ENCODE measurements at regions not wholly inside any gene's neighbourhood (a gene's known extent, or its start where the extent isn't known, plus 50 kb on each side); places are given as distances from the start of the nearest gene placed in this dataset.

DNA sequence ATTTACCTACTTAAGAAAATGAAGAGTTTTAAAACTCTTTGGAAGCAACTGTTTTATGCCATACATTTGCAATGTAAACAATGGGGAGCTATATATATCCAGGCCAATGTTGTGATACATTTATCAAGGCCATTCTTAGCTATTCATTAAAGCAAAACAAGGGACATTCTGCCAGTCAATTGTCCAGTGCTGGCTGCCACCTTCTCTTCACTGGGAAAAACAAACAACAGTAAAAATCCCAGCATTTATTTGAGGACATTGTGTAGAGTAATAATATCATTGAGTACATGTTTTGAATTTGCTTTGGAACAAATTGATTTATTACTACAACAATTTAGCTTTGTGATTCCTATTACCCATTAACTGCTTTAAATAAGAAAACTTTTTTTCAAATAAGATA, 1107.4 kb downstream of the DTWD2 start:
- no peak for DNase-seq

DNA sequence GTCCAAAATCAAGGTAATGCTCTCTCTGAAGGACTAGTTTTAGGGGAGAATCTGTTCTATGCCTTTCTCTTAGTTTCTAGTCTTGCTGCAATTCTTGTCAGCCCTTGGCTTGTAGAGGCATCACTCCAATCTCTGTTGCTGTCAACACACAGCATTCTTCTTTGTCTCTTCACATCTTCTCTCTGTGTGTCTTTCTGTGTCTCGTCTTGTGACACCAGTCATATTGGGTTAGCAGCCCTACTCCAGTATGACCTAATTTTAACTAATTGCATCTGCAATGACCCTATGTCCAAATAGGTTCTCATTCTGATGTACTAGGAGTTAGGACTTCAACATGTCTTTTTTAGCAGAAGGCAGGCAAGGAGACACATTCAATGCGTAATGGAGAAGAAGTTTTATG, 1110.6 kb downstream of the DTWD2 start:
- DNase-seq: no peak

DNA sequence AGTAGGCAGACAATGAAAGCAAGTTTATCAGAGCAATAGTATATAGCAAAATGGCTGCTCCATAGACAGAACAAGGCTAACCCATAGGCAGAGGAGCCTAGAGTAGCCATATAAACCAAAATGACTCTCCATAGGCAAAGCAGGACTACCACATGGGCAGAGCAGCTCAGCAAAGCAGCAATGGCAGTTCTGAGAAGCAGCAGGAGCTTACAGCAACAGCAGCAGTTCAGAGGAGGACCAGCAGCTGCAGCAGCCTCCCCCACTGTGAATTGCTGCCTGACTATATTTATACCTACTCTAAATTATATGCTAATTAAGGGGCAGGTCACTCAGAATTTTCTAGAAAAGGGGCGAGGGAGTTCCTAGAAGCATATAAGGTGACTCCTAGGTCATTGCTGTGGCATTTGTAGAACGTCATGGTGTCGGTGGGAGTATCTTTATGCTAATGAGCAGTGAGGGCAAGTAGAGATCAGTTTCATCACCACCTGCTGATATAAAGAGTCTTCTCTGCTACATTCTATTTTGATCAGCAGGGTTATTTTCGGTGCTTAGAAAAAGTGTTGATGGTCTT, 1115.5 kb downstream of the DTWD2 start:
- DNase-seq: no peak

DNA sequence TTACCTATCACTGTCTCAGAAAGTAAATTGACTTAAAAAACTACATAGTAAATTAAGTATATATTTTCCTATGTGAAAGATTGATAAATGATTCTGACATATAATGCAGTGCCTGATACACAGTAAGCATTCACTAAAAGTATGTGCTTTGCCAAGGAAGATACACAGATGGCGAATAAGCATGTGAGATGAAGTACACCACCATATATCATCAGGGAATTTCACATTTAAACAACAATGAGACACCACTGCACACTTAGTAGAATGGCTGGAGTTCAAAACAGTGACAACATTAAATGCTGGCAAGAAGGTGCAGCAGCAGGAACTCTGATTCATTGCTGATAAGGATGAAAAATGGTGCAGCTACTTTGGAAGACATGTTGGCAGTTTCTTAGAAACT, 1118.8 kb downstream of the DTWD2 start:
- DNase-seq: no peak

DNA sequence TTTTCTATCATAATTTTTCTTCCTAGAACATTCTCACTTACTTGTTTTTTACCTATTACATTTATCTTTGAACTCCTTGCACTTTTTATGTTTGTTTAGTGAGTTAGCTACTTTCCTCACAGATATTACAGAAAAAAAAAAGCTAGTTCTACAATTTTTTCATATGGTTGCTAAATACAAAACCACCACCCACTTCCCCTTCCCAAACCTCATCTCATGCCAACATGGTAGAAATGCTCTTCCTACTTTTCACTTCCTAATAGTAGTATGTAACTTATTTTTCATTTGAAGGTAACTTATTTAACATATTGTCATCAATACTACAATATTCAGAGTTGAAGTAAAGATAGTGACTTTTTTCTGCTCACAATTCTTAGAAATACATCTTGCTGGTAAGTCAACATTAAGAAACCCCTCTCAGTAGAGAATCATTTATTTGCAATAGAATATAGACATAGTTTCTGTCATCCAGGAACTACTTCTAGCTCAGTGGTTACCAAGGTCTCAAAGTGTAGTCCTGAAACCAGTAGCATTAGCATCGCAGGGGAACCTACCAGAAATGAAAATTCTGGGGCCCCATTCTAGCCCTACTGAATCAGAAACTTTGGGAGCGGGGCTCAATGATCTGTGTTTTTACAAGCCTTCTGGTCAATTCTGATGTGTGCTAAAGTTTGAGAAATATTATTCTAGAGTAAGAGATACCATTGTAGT, 1124.6 kb downstream of the DTWD2 start:
- no peak for DNase-seq

DNA sequence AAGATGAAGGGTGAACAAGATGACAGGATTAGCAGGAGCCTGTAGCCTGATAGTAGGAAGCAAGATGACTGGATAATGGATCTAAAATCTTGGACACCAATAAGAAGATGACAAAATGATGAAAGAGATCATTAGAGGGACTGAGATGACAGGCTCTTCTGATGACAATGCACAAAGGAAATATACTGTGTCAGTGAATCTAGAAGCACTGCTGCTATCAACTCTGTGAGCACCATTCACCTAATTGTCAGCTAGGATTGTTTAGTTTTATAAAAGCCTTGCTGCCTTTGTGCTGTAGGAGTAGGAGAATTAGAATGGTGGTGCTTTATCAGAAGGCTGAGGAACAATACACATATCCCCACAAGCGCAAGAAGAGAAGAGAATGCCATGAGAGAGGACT, 1127.8 kb downstream of the DTWD2 start:
- DNase-seq: no peak

DNA sequence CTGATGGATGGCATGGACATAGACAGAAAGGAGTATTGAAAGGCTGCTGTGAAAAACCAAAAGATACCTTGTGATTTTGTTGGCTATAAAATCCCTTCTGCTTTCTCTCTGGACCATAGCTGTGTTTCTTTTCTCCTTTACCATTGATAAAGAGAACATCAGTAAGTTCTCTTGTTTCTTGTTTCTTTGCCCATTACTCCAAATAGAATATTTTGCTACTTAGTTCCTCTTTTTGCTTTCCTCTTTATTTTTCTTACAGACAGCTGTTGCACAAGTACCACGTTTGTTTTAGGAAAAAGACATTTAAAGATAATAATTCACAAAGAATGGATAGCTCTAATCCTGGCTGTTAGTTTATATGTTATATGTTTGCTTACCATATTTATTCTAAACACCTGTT, 1129.2 kb downstream of the DTWD2 start:
- DNase-seq: no peak

DNA sequence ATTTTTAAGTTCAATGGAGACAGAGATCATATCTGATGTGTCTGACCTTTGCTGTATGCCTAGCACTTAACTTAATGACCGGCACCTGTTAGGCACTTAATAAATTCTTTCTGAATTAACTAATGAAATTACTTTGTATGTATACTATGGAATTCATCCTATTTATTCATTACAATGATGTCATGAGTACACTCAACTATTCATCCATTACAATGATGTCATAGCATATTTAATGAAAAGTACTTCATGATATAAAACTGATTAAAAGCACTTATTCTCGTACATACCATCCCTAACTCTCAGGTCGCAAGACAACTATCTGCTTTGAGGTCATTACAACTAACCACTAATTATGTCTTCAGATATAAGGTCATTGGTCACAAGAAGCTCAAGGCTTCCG, 1131.6 kb downstream of the DTWD2 start:
- DNase-seq: no peak

DNA sequence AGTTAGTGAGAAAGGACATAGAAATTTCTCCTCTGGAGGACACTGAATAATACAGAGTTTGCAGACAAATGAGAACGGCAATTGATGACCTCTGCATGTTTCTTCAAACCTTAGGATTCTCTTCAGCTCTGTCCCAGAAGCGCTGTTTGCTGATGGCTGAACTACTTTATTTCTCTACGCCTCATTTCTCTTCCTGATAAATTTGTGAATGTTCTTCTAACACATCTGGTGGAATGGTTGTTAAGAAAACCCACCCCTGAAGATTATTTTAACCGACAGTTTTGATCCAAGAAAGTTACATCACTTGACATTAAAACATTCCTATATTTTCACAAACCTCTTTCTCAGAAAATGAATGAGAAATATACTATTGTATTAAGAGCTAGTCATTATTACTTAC, 1150.6 kb downstream of the DTWD2 start:
- DNase-seq: no peak

DNA sequence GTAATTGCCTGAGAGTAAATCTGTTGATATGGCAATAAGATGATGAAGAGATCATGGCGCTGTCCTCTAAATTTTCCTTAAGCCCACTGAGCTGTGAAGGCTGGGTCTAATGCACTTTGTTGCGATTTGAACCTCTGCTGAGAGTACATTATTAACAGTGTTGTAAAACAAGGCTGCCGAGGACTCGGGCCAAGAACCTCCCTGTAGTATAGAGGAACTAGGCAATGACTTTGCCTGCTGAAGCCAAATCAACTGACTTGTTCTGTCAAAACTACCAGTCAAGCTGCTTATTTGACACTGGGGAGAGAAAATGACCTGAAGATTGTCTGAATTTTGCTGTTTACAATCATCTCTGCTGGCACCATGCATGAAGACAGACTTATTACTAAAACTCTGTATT, 1154.7 kb downstream of the DTWD2 start:
- no peak for DNase-seq

DNA sequence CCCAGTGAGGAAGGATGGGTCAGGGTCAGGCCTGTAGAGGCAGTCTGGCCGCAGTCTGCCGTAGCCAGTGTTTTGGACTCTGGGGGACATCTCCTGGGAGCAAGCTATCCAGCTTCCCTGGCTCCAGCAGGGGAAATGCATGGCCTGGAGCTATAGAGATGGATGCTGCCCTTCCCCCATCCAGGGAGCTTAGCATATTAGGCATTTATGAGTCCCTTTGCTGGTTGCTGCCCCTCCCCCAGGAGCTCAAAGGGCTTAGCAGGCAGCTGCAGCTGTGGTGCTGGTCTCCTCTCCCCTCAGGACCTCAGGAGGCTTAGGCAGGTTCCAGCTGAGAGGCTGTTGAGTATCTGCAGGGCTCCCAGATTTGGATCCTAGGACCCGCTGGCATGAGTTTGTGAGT, 1158.7 kb downstream of the DTWD2 start:
- no peak for DNase-seq

DNA sequence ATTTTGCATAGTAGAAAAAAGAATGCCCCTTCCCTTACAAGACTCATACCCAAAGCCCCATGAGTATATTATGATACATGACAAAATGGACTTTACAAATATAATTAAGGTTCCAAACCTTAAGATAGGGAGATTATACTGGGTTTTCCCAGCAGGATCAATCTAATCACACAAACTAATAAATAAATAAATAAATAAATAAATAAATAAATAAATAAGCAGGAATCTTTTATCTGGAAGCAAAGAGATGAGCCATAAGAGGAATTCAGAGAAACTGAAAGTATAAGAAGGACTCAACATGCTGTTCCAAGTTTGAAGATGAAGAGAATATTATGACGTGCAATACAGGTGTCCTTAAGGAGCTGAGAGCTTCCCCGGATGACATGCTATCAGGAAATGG, 1174.5 kb downstream of the DTWD2 start:
- DNase-seq: no peak

DNA sequence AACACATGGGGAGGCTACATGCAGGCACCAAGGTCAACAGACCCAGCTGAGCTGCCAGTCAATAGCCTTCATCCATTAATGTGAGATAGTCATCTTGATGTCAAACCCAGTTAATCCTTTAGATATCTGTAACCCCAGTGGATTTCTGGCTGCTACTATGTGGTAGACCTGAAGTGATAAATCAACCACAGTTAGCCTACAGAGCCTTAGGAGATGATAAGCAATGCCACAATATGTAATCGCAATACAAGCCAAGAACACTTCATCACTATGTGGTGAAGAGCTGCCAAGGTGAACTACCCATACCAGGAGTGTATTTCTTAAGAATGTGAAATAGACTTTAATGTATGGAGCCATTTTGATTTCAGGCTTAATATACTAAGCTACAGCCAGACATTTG, 1175.5 kb downstream of the DTWD2 start:
- DNase-seq: no peak

DNA sequence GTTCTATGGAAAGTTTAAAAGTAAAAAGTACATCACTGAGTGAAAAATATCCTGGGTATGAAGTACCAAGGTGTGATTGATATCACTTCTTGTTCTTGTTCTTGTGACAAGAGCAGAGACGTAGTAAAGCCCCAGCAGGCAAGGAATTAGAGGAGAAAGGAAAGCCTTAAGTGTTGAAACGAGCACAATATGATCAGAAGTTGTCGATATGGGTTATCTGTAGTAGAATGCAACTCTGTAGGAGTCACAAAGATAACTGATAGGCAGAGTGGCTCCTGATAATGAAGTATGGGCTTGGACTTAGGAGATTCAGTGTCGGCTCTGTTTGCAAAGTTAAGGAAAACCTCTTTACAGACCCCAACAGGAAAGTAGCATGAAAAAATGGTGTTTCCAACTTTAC, 1179.1 kb downstream of the DTWD2 start:
- DNase-seq: no peak

DNA sequence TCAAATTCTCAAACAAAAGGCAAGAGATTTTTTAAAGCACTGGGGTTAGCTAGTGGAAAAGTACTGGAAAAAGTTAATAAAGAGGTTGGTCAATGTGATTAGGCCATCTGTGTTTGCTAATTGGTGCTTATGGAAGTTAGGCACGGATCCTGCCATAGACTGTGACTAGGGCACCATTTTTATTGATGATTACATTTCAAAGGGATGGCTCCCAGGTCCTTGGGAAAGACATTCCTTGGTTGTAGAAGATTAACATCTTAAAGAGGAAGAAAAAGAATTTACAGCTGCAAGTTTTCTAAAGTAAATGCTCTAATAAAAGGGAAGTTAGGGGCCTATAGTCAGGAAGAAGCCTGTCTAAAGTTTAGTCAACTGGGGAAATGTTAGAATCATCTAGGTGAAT, 1183.3 kb downstream of the DTWD2 start:
- DNase-seq: no peak

DNA sequence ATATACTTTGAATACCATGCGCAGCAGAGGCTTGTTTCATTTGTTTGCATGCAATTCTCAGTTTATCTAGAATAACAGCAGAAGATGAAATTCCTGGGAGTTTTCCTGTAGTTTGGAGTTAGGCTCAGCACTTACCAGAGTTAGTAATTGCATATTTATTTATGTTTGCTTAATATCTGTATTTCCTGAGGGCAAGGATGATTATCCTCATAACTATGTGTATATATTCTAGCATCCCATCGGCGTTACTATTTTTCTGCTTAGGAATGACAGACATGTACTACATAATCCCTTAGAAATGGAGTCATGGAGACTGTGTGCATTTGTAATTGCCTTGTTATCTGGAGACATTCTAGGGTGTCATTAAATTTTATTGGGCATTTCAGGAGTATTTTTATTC, 1184.8 kb downstream of the DTWD2 start:
- DNase-seq: no peak

DNA sequence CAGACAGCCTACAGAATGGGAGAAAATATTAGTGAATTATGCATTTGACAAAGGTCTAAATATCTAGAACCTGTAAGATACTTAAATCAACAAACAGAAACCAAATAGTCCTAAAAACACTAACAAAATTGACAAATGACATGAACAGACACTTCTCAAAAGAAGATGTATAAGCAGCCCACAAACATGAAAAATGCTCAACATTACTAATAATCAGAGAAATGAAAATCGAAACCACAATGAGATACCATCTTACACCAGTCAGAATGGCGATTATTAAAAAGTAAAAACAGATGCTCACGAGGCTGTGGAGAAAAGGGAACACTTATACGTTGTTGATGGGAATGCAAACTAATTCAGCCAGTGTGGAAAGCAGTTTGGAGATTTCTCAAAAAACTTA, 1186.8 kb downstream of the DTWD2 start:
- no peak for DNase-seq

DNA sequence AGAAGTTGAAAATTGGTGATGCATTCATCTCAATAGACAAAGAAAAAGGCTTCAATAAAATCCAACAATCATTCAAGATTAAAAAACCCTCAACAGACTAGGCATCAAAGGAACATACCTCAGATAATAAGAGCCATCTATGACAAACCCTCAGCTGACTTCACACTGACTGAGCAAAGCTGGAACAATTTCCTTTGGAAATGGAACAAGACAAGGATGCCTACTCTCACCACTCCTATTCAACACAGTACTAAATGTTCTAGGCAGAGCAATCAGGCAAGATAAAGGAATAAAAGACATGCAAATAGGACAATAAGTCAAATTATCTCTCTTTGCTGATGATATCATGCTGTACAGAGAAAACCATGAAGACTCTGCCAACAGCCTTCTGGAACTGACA, 1188.1 kb downstream of the DTWD2 start:
- DNase-seq: no peak

DNA sequence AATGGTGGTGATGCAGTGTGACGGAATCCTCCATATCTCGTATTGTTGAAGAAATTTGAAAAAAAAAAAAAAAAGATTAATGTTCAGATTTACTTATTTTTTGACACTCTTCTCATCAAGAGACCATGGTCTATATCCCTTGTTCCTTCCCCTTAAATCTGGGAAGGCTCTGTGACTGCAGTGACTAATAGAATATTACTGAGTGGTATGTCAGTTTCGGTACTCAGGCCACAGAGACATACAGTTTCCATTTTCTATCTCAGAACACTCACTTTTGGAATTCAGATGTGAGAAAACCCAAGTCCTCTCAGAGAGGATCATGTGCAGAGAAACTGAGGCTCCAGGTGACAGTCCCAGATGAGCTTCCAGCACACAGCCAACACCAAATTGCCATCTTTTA, 1193.5 kb downstream of the DTWD2 start:
- no peak for DNase-seq

DNA sequence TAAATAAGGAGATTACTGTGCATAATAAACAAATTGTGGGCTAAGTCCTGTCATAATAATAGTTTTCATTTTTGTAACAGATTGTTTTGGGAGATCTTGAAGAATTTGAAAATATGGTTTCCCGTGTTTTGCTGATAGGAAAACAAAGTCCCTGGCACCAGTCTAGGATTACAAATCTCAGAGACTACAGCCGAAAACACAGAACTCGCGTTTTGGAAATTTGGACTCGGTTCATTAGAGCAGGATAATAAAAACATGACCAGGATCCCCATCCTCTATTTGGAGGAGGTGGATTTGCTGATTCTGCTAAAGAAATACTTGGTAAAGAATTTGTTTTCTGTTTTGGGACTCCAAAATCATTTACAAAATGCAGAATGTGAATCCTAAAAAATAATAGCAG, 1194.4 kb downstream of the DTWD2 start:
- no peak for DNase-seq

DNA sequence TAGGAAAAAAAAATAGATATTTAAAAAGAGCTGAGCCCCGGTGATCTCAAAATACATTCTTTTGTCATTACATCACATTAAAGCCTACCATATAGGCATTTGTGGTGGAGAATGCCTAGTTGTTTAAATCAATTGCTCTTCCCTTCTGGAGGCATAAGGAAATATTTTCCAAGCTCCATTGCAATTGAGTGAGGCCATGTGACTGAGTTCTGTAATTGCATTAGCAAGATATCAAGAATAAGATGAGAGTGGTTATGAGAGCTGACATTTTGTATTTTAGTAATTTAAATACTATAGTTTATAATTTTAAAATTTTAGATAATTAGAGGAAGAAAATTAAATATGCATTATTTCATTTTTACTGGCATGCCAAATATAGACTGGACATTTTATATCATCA, 1195.9 kb downstream of the DTWD2 start:
- no peak for DNase-seq

DNA sequence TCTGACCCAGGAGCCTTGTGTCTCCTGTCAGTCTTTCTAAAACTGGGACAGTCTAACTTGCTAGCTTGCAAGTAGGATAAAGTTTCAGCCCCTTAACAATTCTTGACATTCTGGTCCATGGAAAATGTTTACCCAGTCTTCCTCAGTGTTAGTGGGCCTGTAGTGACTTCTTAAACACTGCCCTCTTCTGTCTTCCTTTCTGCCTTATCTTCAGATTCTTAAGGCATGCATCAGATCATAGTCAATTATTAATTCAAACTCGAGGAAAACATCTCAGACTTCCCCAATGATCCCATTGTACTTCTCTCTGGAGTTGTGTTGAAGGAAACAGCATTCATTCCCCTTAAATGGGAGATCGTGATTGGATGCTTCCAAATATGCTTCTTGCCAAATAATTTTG, 1199.8 kb downstream of the DTWD2 start:
- no peak for DNase-seq

DNA sequence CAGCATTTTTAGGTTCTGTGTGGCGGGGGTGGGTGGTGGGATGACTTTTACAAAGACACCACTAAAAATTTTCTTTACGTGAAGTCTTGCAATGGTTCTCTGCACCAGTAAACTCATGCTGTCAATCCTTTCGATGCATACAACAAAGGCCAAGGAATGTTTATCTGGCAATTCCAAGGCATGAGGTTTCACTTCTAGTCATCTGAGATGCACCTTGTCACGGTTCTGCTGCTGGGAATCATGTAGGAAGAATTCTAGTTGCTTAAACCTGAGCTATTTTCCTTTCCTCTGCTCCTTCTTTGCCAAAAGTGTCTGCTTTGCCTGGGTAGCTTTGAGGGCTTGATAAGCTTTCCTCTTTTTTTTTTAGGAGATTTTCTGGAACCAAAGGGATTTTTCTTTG, 1204.5 kb upstream of the SEMA6A start:
- no peak for DNase-seq

DNA sequence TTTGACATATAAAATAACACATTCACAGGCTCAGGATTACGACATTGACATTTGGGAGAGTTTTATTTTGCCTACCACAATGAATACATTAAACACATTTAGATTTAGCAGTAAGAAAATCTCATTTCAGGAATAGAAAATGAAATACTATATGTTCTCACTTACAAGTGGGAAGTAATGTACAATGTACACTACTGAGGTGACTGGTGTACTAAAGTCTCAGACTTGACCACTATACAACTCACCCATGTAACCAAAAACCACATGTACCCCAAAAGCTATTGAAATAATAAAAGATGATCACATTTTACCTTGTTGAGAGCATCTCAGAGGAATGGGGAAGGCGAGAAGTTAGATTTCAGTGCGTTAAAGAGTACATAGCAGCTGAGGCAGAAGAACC, 1202.4 kb upstream of the SEMA6A start:
- DNase-seq: no peak

DNA sequence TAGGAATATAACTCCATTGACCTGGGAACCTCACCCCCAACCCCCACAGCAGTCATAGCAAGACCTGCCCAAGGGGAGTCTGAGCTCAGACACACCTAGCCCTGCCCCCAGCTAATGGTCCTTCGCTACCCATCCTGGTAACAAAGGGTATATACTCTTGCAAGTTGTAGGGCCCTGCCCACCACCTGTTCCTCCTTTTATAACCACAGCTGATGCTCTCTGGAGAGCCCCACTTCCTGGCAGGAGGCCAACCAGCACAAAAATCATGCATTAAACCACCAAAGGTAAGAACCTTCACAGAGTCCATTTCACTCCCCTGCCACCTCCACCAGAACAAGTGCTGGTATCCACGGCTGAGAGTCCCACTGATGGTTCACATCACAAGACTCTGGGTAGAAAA, 1195.3 kb upstream of the SEMA6A start:
- DNase-seq: peak in 1 of 2 experiments; percentile 1

Measured in SHP77 (cell line).